Gastroesophageal sphincter (tissue), 4 donors: ENCODE measurements at regions not wholly inside any gene's neighbourhood (a gene's known extent, or its start where the extent isn't known, plus 50 kb on each side); places are given as distances from the start of the nearest gene placed in this dataset.

Experiments
- ATAC-seq: fragments of 150-250 bp; one replicate; pipeline ENCODE4 v1.9.1; 2016; ENCODE audit warnings: mild to moderate bottlenecking, moderate library complexity
- H3K27ac ChIP-seq, 4 donors: fragments of 200-600 bp; sonication (generic) in 3 of 4; 1 replicate in 3 of 4; 2 replicates in 1 of 4; pipeline ENCODE4 v1.5.1; 2016 to 2019
- H3K27me3 ChIP-seq: fragments of 200-600 bp; sonication (generic); one replicate; pipeline ENCODE4 v1.5.1; 2019
- H3K36me3 ChIP-seq, 2 donors: fragments of 200-600 bp; sonication (generic); one replicate each; pipeline ENCODE4 v1.5.1; 2019; ENCODE audit warnings: control low read depth in 1 of 2
- H3K4me1 ChIP-seq, 3 donors: fragments of 200-600 bp; sonication (generic); 1 replicate in 2 of 3; 2 replicates in 1 of 3; pipeline ENCODE4 v1.5.1; 2016 to 2019; ENCODE audit warnings: control low read depth in 2 of 3
- H3K4me3 ChIP-seq, 2 donors: fragments of 200-600 bp; sonication (generic); one replicate each; pipeline ENCODE4 v1.5.1; 2019; ENCODE audit warnings: mild to moderate bottlenecking in 1 of 2, moderate library complexity in 1 of 2
- H3K9me3 ChIP-seq, 3 donors: fragments of 200-600 bp; sonication (generic); one replicate each; pipeline ENCODE4 v1.5.1; 2017 to 2019; ENCODE audit warnings: control low read depth in 2 of 3
- CTCF ChIP-seq, 4 experiments: fragments of 200-600 bp in 2 of 4; fragments of 450-650 bp in 2 of 4; sonication (generic) in 1 of 4; IDR thresholded peaks; one replicate each; pipeline ENCODE4 v1.5.1; 2017 to 2019; ENCODE audit warnings: antibody characterized with exemption in 4 of 4, mild to moderate bottlenecking in 2 of 4, moderate library complexity in 2 of 4
- EP300 ChIP-seq: sonication (generic); formaldehyde crosslinking; IDR thresholded peaks from one replicate; pipeline ENCODE4 v1.6.1; 2017; ENCODE audit warnings: antibody characterized with exemption, mild to moderate bottlenecking
- POLR2A ChIP-seq, 2 donors: fragments of 450-650 bp; IDR thresholded peaks; one replicate each; pipeline ENCODE4 v1.6.1; 2017; ENCODE audit warnings: antibody characterized with exemption in 2 of 2, mild to moderate bottlenecking in 2 of 2, moderate library complexity in 1 of 2
- POLR2AphosphoS5 ChIP-seq: sonication (generic); formaldehyde crosslinking; IDR thresholded peaks from one replicate; pipeline ENCODE4 v1.6.1; 2017; ENCODE audit warnings: antibody characterized with exemption
- WGBS, 2 donors: methylation state at CpG; one replicate each; pipeline ENCODE4 v1.1.5; 2018; ENCODE audit warnings: low coverage in 1 of 2; 5-methylcytosine and 5-hydroxymethylcytosine counted together
- small RNA-seq, 4 donors: library from RNA; depleted of rRNA; stranded (forward); fragments of <200 nt; gene quantifications; one replicate each; pipeline ENCODE3, GENCODE V24; 2016

- 18 to 34% methylated on average over 4 to 5 of the region's 5 CpGs for WGBS, 2 donors
- no peak overlapping the region for H3K4me3 ChIP-seq
- TF ChIP-seq POLR2AphosphoS5 (no peak), EP300 (no peak), CTCF (IDR thresholded peaks at IDR 0.05) (no peak), POLR2A (IDR thresholded peaks at IDR 0.05) (no peak)
- H3K4me1 ChIP-seq, result no peaks in the 10 kb centered on the region
- no peak overlapping the region for H3K27ac ChIP-seq
- H3K36me3 ChIP-seq, result no peaks in the 10 kb centered on the region
- no peak for ATAC-seq
- H3K9me3 ChIP-seq, result no peaks in the 10 kb centered on the region
- H3K27me3 ChIP-seq, result no peaks in the 10 kb centered on the region
Measured at GRCh38 chrX:6291444-6291843, 62.8 kb upstream of the NLGN4X start.

GRCh38 chrX:6283826-6284225 lies 55.2 kb upstream of the NLGN4X start:
- no peaks in the 10 kb centered on the region for H3K4me1 ChIP-seq
- no peaks in the 10 kb centered on the region for H3K36me3 ChIP-seq
- H3K9me3 ChIP-seq, result no peaks in the 10 kb centered on the region
- ATAC-seq, result no peak
- TF ChIP-seq CTCF (IDR thresholded peaks at IDR 0.05) (no peak), POLR2AphosphoS5 (no peak), EP300 (no peak), POLR2A (IDR thresholded peaks at IDR 0.05) (no peak)
- H3K27me3 ChIP-seq, result no peaks in the 10 kb centered on the region
- H3K27ac ChIP-seq, result no peak overlapping the region
- H3K4me3 ChIP-seq, result no peak overlapping the region
- WGBS, 2 donors, result 80% methylated on average over 1 of the region's 1 CpG; no CpG with 5 or more reads in 1 of the 2 donors

GRCh38 chrX:6279277-6279909 lies 50.7 kb upstream of the NLGN4X start:
- Histone ChIP-seq H3K36me3 (no peaks in the 10 kb centered on the region), H3K4me1 (no peaks in the 10 kb centered on the region), H3K9me3 (no peaks in the 10 kb centered on the region), H3K27me3 (no peaks in the 10 kb centered on the region), H3K27ac (no peak overlapping the region), H3K4me3 (no peak overlapping the region)
- no peak for ATAC-seq
- 16 to 56% methylated on average over 3 to 4 of the region's 5 CpGs for WGBS, 2 donors
- no peak for TF ChIP-seq POLR2AphosphoS5
- TF ChIP-seq CTCF (IDR thresholded peaks at IDR 0.05), result no peak
- TF ChIP-seq EP300, result no peak
- TF ChIP-seq POLR2A (IDR thresholded peaks at IDR 0.05), result no peak

Small RNA genes lying in the stretch of these regions (small RNA-seq; reads per million reads assigned to genes)
- gene MIR4770, result 0 to 2.2 (median 0.56) reads per million in 4 donors
